Dendritic cell treated with granulocyte-macrophage colony-stimulating factor and Interleukin-4, amounts not matched to agents 40 ng/mL and 50 ng/mL, for 4 days (primary cell): ENCODE measurements at regions not wholly inside any gene's neighbourhood (a gene's known extent, or its start where the extent isn't known, plus 50 kb on each side); places are given as distances from the start of the nearest gene placed in this dataset.
"Not testable (repeated sequence)": the region's sequence is repeated elsewhere in the genome, so short reads cannot be mapped to it uniquely, and the experiment has no call there.

Source experiments
- H3K27ac Mint-ChIP-seq: one replicate; pipeline ENCODE4 v1.8.0; 2022; ENCODE audit warnings: mild to moderate bottlenecking, mixed read lengths
- H3K27me3 Mint-ChIP-seq: one replicate; pipeline ENCODE4 v1.8.0; 2022; ENCODE audit warnings: mild to moderate bottlenecking, mixed read lengths
- H3K36me3 Mint-ChIP-seq: one replicate; pipeline ENCODE4 v1.8.0; 2022; ENCODE audit warnings: low read depth, mixed read lengths
- H3K4me1 Mint-ChIP-seq: one replicate; pipeline ENCODE4 v1.8.0; 2022; ENCODE audit warnings: low read depth, mixed read lengths
- H3K4me3 Mint-ChIP-seq: one replicate; pipeline ENCODE4 v1.8.0; 2022; ENCODE audit warnings: mild to moderate bottlenecking, moderate library complexity, mixed read lengths
- H3K9me3 Mint-ChIP-seq: one replicate; pipeline ENCODE4 v1.8.0; 2022; ENCODE audit warnings: mixed read lengths
- intact Hi-C: fragments of 100-400 bp; cut with micrococcal nuclease; formaldehyde crosslinking; loops from one replicate; pipeline ENCODE4 v1.15.0; 2022

- intact Hi-C loops = no loop called here
- no peak overlapping the region for H3K27ac Mint-ChIP-seq
- H3K4me1 Mint-ChIP-seq = no peaks in the 10 kb centered on the region
- no peaks in the 10 kb centered on the region for H3K9me3 Mint-ChIP-seq
- H3K36me3 Mint-ChIP-seq = no peaks in the 10 kb centered on the region
- H3K4me3 Mint-ChIP-seq = no peak overlapping the region
- H3K27me3 Mint-ChIP-seq = peaks cover 8% of the 10 kb centered on the region
These were observed 50.2 kb upstream of the TP53I11 start for GRCh38 chr11:45000918-45001317.

- Mint-ChIP-seq H3K4me1 (no peaks in the 10 kb centered on the region), H3K36me3 (no peaks in the 10 kb centered on the region), H3K27ac (no peak overlapping the region), H3K9me3 (no peaks in the 10 kb centered on the region), H3K27me3 (peaks cover 8% of the 10 kb centered on the region), H3K4me3 (no peak overlapping the region)
- intact Hi-C loops = no loop called here
These were observed 50.9 kb upstream of the TP53I11 start for GRCh38 chr11:45001466-45002165.

GRCh38 chr11:45005106-45005505 is 54.4 kb upstream of the TP53I11 start:
- H3K27ac Mint-ChIP-seq = no peak overlapping the region
- intact Hi-C loops = no loop called here
- no peak overlapping the region for H3K4me3 Mint-ChIP-seq
- H3K9me3 Mint-ChIP-seq = no peaks in the 10 kb centered on the region
- no peaks in the 10 kb centered on the region for H3K4me1 Mint-ChIP-seq
- no peaks in the 10 kb centered on the region for H3K36me3 Mint-ChIP-seq
- H3K27me3 Mint-ChIP-seq = peaks cover 13% of the 10 kb centered on the region

GRCh38 chr11:45007011-45007410 is 56.3 kb upstream of the TP53I11 start:
- H3K9me3 Mint-ChIP-seq = no peaks in the 10 kb centered on the region
- peaks cover 8% of the 10 kb centered on the region for H3K27me3 Mint-ChIP-seq
- intact Hi-C loops = no loop called here
- no peaks in the 10 kb centered on the region for H3K36me3 Mint-ChIP-seq
- no peak overlapping the region for H3K27ac Mint-ChIP-seq
- H3K4me3 Mint-ChIP-seq = no peak overlapping the region
- H3K4me1 Mint-ChIP-seq = no peaks in the 10 kb centered on the region

GRCh38 chr11:45015983-45016382 is 65.3 kb upstream of the TP53I11 start:
- H3K36me3 Mint-ChIP-seq, intact Hi-C loops, H3K4me3 Mint-ChIP-seq, H3K27ac Mint-ChIP-seq: not testable (repeated sequence)
- Mint-ChIP-seq H3K9me3 (peaks cover 38% of the 10 kb centered on the region), H3K27me3 (peaks cover 23% of the 10 kb centered on the region), H3K4me1 (peaks cover 14% of the 10 kb centered on the region)

GRCh38 chr11:45016446-45016845 is 65.8 kb upstream of the TP53I11 start:
- H3K27me3 Mint-ChIP-seq = peaks cover 23% of the 10 kb centered on the region
- peaks cover 38% of the 10 kb centered on the region for H3K9me3 Mint-ChIP-seq
- H3K36me3 Mint-ChIP-seq, H3K27ac Mint-ChIP-seq, H3K4me3 Mint-ChIP-seq, intact Hi-C loops: not testable (repeated sequence)
- peaks cover 15% of the 10 kb centered on the region for H3K4me1 Mint-ChIP-seq

- Mint-ChIP-seq H3K9me3 (peaks cover 38% of the 10 kb centered on the region), H3K4me3 (no peak overlapping the region), H3K36me3 (no peaks in the 10 kb centered on the region), H3K27ac (no peak overlapping the region), H3K27me3 (peaks cover 23% of the 10 kb centered on the region), H3K4me1 (peaks cover 24% of the 10 kb centered on the region)
- intact Hi-C loops = no loop called here
These were observed 66.6 kb upstream of the TP53I11 start for GRCh38 chr11:45017329-45017728.

GRCh38 chr11:45021001-45021400 is 70.3 kb upstream of the TP53I11 start:
- H3K36me3 Mint-ChIP-seq = no peaks in the 10 kb centered on the region
- peak overlapping the region; percentile 25 for H3K27ac Mint-ChIP-seq
- H3K4me1 Mint-ChIP-seq = peaks cover 31% of the 10 kb centered on the region
- no peak overlapping the region for H3K4me3 Mint-ChIP-seq
- intact Hi-C loops = loop anchor here (10.0 kb wide), 1 partner anchor 66 kb away; the partner anchor contains the start of gene TP53I11
- H3K27me3 Mint-ChIP-seq = peaks cover 14% of the 10 kb centered on the region
- H3K9me3 Mint-ChIP-seq = peaks cover 9% of the 10 kb centered on the region

GRCh38 chr11:45021692-45022141 is 71.0 kb upstream of the TP53I11 start:
- no peak overlapping the region for H3K4me3 Mint-ChIP-seq
- peaks cover 37% of the 10 kb centered on the region for H3K4me1 Mint-ChIP-seq
- no peak overlapping the region for H3K27ac Mint-ChIP-seq
- H3K9me3 Mint-ChIP-seq = peaks cover 9% of the 10 kb centered on the region
- intact Hi-C loops = loop anchor here (10.0 kb wide), 1 partner anchor 67 kb away; the partner anchor contains the start of gene TP53I11
- no peaks in the 10 kb centered on the region for H3K36me3 Mint-ChIP-seq
- peaks cover 9% of the 10 kb centered on the region for H3K27me3 Mint-ChIP-seq

- Mint-ChIP-seq H3K27ac (no peak overlapping the region), H3K4me3 (no peak overlapping the region), H3K27me3 (peaks cover 14% of the 10 kb centered on the region), H3K36me3 (no peaks in the 10 kb centered on the region), H3K4me1 (peaks cover 37% of the 10 kb centered on the region), H3K9me3 (peaks cover 9% of the 10 kb centered on the region)
- intact Hi-C loops = loop anchor here (10.0 kb wide), 1 partner anchor 68 kb away; the partner anchor contains the start of gene TP53I11
These were observed 71.8 kb upstream of the TP53I11 start for GRCh38 chr11:45022294-45023064.

- H3K27me3 Mint-ChIP-seq = peaks cover 14% of the 10 kb centered on the region
- no peak overlapping the region for H3K4me3 Mint-ChIP-seq
- peaks cover 37% of the 10 kb centered on the region for H3K4me1 Mint-ChIP-seq
- H3K36me3 Mint-ChIP-seq = no peaks in the 10 kb centered on the region
- H3K9me3 Mint-ChIP-seq = peaks cover 9% of the 10 kb centered on the region
- no peak overlapping the region for H3K27ac Mint-ChIP-seq
- intact Hi-C loops = loop anchor here (10.0 kb wide), 1 partner anchor 68 kb away; the partner anchor contains the start of gene TP53I11
These were observed 72.3 kb upstream of the TP53I11 start for GRCh38 chr11:45023065-45023365.

- Mint-ChIP-seq H3K9me3 (peaks cover 9% of the 10 kb centered on the region), H3K27me3 (peaks cover 12% of the 10 kb centered on the region), H3K4me3 (no peak overlapping the region), H3K4me1 (peaks cover 48% of the 10 kb centered on the region), H3K36me3 (no peaks in the 10 kb centered on the region), H3K27ac (no peak overlapping the region)
- intact Hi-C loops = loop anchor here (10.0 kb wide), 1 partner anchor 70 kb away; the partner anchor contains the start of gene TP53I11
These were observed 73.6 kb upstream of the TP53I11 start for GRCh38 chr11:45024316-45024715.

- Mint-ChIP-seq H3K4me3 (no peak overlapping the region), H3K9me3 (peaks cover 4% of the 10 kb centered on the region), H3K27me3 (peaks cover 15% of the 10 kb centered on the region), H3K4me1 (peaks cover 45% of the 10 kb centered on the region), H3K36me3 (no peaks in the 10 kb centered on the region), H3K27ac (no peak overlapping the region)
- intact Hi-C loops = loop anchor here (10.0 kb wide), 1 partner anchor 70 kb away; the partner anchor contains the start of gene TP53I11
These were observed 74.3 kb upstream of the TP53I11 start for GRCh38 chr11:45024846-45025588.
